GM23248 (cell line): ENCODE measurements at regions not wholly inside any gene's neighbourhood (a gene's known extent, or its start where the extent isn't known, plus 50 kb on each side); places are given as distances from the start of the nearest gene placed in this dataset.

ENCODE experiments used
- EZH2 ChIP-seq: fragments of 200-600 bp; sonication (generic); IDR thresholded peaks from 2 replicates; pipeline ENCODE4 v1.6.1; 2018; ENCODE audit warnings: antibody characterized with exemption, mild to moderate bottlenecking; ENCODE audit not compliant: insufficient read depth, poor library complexity, severe bottlenecking
- EZH2phosphoT487 ChIP-seq: fragments of 200-600 bp; sonication (generic); IDR thresholded peaks from 2 replicates; pipeline ENCODE4 v1.6.1; 2018; ENCODE audit warnings: antibody characterized with exemption, moderate library complexity, mild to moderate bottlenecking, low read depth; ENCODE audit not compliant: insufficient read depth

- TF ChIP-seq EZH2phosphoT487 (no peak), EZH2 (no peak)
Observed at GRCh38 chr14:42517806-42518500, 911.3 kb downstream of the LRFN5 start.
